Inflammatory macrophage treated with lipopolysaccharide for 4 hours (primary cell): ENCODE measurements at regions not wholly inside any gene's neighbourhood (a gene's known extent, or its start where the extent isn't known, plus 50 kb on each side); places are given as distances from the start of the nearest gene placed in this dataset.
A peak's percentile ranks its signal among the peaks of the same experiment; 100 is the strongest.

Experiments used
- DNase-seq: peaks from one replicate; pipeline ENCODE4 v3.0.0-alpha.2; 2020

GRCh38 chr9:99592834-99593574 is 228.7 kb upstream of the NR4A3 start:
- peak; percentile 64 for DNase-seq

- DNase-seq, result peak; percentile 47
Observed at GRCh38 chr9:99593610-99594009, 228.1 kb upstream of the NR4A3 start.

DNA sequence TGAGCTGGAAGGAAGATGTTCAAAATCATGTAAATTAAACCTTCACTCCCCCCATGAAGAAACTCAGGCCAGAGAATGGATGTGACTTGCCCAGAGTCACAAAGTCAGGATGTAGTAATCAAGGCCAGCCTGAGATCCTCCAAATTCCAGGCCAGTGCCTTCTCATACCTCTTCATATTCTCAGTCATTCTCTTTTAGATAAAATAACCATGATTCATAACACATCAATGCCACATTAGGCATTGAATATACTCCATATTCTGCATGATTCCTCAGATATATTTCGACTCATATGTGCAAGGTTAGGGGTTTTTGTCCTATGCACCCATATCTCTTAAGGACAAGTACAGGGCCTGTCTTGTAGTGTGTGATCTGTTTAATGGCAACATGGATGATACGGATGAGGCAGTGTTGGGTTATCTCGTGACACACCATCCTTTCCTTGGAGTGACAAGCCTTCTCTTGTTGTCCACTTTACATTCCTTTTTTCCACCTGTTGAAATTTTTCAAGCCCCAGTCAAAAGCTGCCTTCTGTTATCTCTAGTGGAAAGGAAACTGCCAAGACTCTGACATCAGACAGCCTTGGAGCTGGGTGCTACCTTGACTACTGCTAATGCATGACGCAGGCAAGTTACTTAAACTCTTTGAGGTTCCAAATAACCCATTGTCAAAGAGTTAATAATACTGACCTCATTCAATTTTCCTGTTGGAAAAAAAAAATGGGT is 227.5 kb upstream of the NR4A3 start:
- no peak for DNase-seq

DNA sequence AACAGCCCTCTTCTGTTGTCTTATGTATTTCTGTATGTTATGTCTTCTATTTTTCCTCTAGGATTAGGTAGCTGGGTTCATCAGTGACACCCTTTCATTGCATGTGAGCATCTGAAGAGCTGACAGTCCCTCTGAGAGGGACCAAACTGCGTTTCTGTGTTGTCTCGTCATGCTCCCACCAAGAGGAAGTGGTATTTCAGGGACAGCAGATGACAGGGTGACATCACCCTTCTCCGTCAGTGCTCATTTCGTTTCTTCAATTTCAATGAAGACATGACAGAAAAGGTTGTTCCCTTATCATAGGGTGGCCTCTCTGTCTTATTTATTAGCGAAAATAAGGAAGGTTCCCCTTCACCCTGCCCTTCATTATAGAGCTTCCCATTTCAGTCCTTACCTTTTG is 225.9 kb upstream of the NR4A3 start:
- DNase-seq, result peak; percentile 97

- no peak for DNase-seq
Observed at GRCh38 chr9:99601571-99602111, 220.0 kb upstream of the NR4A3 start.

- DNase-seq, result peak; percentile 74
Observed at GRCh38 chr9:99602854-99603253, 218.8 kb upstream of the NR4A3 start.

- DNase-seq, result peak; percentile 43
Observed at GRCh38 chr9:99605016-99605743, 216.5 kb upstream of the NR4A3 start.

DNA sequence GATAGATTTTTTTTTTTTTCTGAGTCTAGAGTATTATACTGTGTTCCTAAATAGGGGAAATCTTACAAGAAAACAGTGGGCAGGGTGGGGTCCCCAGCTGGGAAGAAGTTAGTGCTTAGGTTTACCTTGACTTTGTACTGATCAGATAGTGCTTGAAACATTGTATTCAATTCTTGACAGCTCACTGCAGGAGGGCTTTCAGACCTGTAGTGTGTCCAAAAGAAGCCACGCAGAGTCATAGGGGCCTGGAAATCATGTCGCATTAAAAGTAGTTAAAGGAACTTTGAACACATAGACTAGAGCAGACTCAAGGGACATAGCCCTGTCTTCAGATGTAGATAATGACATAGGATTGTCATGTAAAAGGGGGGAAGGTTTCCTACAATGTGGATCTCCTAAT is 215.4 kb upstream of the NR4A3 start:
- DNase-seq, result no peak

GRCh38 chr9:99606957-99607356 is 214.7 kb upstream of the NR4A3 start:
- DNase-seq, result no peak

GRCh38 chr9:99607842-99608448 is 213.7 kb upstream of the NR4A3 start:
- DNase-seq, result peak; percentile 88

DNA sequence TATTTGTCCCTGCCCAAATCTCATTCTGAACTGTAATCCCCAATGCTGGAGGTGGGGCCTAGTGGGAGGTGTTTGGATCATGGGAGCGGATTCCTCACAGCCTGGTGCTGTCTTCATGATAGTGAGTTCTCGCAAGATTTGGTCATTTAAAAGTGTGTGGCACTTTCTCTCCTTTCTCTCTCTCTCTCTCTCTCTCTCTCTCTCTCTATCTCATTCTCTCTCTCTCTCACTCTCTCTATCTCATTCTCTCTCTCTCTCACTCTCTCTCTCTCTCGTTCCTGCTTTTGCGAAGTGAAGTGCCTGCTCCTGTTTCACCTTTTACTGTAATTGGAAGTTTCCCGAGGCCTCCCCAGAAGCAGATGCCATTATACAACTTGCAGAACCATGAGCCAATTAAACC is 207.3 kb upstream of the NR4A3 start:
- no peak for DNase-seq

DNA sequence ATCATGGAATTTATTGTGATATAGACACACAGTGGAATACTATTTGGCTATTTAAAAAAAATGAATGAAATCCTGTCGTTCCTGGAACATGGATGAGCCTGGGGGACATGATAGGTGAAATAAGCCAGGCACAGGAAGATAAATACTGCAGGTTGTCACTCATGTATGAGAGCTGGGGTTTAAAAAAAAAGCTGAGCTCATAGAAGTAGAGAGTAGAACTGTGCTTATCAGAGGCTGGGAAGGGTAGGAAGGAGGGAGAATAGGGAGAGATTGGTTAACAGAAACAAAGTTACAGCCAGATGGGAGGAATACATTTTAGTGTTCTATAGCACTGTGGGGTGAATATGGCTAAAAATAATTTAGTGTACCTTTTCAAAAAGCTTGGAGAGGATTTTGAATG is 200.6 kb upstream of the NR4A3 start:
- no peak for DNase-seq

- no peak for DNase-seq
Observed at GRCh38 chr9:99622679-99623078, 199.0 kb upstream of the NR4A3 start.

DNA sequence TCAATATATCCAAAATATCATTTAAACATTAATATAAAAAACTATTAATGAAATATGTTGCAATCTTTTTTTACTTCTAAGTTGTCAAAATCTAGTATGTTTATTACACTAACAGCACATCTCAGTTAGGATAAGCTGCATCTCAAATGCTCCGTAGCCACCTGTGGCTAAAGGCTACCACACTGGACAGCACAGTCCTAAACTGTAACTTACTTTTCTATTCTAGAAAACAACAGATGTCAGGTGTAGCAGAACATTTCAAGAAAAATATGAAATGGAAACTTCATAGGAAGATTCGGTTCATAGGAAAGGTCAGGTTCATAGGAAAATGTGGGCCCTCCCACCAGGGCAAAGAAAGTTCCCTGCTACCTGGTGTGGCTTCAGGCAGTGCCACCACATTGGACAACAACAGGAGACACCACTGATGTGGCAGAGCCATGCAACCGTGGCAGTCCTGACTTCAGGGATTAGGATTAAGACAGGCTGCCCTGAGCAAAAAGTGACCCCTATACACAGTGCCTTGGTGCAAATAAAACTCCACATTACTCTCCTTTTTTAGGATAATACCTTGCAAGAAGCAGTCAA is 197.8 kb upstream of the NR4A3 start:
- no peak for DNase-seq

- no peak for DNase-seq
Observed at GRCh38 chr9:99624499-99625233, 197.0 kb upstream of the NR4A3 start.

- peak; percentile 32 for DNase-seq
Observed at GRCh38 chr9:99626426-99626825, 195.3 kb upstream of the NR4A3 start.

GRCh38 chr9:99628285-99628684 is 193.4 kb upstream of the NR4A3 start:
- peak; percentile 33 for DNase-seq

DNA sequence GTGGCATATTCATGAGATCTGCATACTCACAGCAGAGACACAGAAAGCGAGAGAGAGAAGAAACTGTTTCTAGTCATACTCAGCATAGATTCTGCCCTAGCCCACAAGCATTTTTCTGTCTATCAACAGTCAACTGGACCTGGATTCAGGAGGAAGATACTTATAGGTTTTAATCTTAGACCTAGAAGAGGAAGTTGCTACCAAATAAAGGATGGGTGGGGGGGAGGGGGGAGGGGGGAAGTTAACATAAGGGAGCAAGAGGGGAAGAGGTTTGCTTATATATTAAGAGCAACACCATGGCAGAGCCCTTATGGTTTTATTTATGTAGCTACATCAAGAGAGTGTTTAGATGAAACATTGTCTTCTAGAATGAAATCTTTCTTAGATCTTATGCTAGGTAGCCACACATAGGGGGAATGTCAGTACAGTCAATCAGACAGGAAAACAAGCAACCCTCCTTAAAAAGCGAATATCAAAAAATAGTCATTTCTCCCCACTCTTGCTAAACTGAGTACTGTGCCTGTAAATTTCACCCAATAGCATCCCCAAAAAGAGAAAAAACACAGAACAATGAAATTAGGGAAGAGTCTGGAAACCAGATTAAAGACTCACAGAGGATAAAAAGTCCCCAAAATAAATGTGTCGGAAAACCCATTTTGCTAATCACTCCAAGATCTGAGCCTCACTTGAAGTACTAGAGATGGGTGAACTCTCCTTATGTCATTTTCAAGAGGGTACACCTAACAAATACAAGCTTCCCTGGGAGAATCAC is 192.7 kb upstream of the NR4A3 start:
- DNase-seq, result peak; percentile 54

- no peak for DNase-seq
Observed at GRCh38 chr9:99632349-99633038, 189.2 kb upstream of the NR4A3 start.

DNA sequence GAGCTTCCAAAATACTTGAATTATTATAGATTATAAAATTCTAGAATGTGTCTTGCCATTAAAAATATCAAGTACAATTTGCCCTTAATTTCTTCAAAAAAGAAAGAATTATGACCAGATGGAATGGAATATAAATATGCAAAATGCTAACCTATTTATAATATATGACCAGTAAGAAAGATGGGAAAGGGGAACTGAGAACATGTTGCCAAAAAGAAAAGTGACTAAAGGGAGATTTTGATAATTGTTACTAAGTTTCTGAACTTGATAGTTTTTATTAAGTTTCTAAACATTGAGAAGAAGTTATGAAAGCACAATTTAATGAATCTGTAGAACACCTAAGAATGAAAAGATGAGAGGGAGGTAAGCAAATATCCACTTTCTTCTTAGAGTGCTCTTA is 188.4 kb upstream of the NR4A3 start:
- peak; percentile 92 for DNase-seq

GRCh38 chr9:99634186-99634585 is 187.5 kb upstream of the NR4A3 start:
- DNase-seq, result peak; percentile 95
